H1 (cell line): ENCODE measurements at regions not wholly inside any gene's neighbourhood (a gene's known extent, or its start where the extent isn't known, plus 50 kb on each side); places are given as distances from the start of the nearest gene placed in this dataset.

Experiments
- CTCF ChIA-PET: fragments of 300-600 bp; sonication (Branson Sonifier 250); formaldehyde crosslinking; loops from one replicate; lab custom pipeline; 2021; ENCODE audit not compliant: partially characterized antibody; lab: Charles Lee
- POLR2A ChIA-PET: fragments of 300-600 bp; sonication (Branson Sonifier 250); formaldehyde crosslinking; loops from one replicate; lab custom pipeline; 2021; ENCODE audit warnings: inconsistent platforms; ENCODE audit not compliant: partially characterized antibody; lab: Charles Lee
- DNase-seq, 2 experiments: peaks; one replicate each; pipeline versions ENCODE4 v3.0.0 to v3.0.0-alpha.2; 2010 to 2022; ENCODE audit warnings: low spot score in 2 of 2, low read depth in 1 of 2, mixed read lengths in 1 of 2
- FAIRE-seq: peaks from 2 replicates; lab custom pipeline; 2011; peaks lifted over from hg19 to GRCh38; lab: Jason Lieb, UNC
- H2AFZ ChIP-seq: 2 replicates; pipeline ENCODE4 v1.8.1; 2012; ENCODE audit warnings: low read length, inconsistent platforms
- H2AK5ac ChIP-seq: 2 replicates; pipeline ENCODE4 v1.6.1; 2013; ENCODE audit warnings: low read depth, low read length
- H2BK120ac ChIP-seq: replicated peaks from 2 replicates; pipeline ENCODE3; 2013; ENCODE audit warnings: low read depth, low read length, inconsistent platforms
- H2BK12ac ChIP-seq: 2 replicates; pipeline ENCODE4 v1.6.1; 2013; ENCODE audit warnings: low read depth, low read length
- H2BK15ac ChIP-seq: 2 replicates; pipeline ENCODE4 v1.6.1; 2013; ENCODE audit warnings: low read length
- H2BK20ac ChIP-seq: 2 replicates; pipeline ENCODE4 v1.6.1; 2013; ENCODE audit warnings: low read length
- H2BK5ac ChIP-seq: 2 replicates; pipeline ENCODE4 v1.6.1; 2013; ENCODE audit warnings: low read depth, low read length
- H3K14ac ChIP-seq: 2 replicates; pipeline ENCODE4 v1.6.1; 2013; ENCODE audit warnings: inconsistent platforms; ENCODE audit not compliant: insufficient read length
- H3K18ac ChIP-seq: 2 replicates; pipeline ENCODE4 v1.6.1; 2013; ENCODE audit warnings: low read length; ENCODE audit errors: extremely low read depth
- H3K23ac ChIP-seq: 2 replicates; pipeline ENCODE4 v1.6.1; 2013; ENCODE audit warnings: inconsistent platforms; ENCODE audit not compliant: insufficient read length
- H3K23me2 ChIP-seq: 2 replicates; pipeline ENCODE4 v1.6.1; 2013; ENCODE audit warnings: low read depth, low read length
- H3K27ac ChIP-seq: 2 replicates; pipeline ENCODE4 v1.6.1; 2011; ENCODE audit warnings: low read depth, low read length, inconsistent platforms
- H3K27me3 ChIP-seq, 4 experiments: replicated peaks in 1 of 4; 1 replicate in 1 of 4; 2 replicates in 3 of 4; pipeline versions ENCODE4 v1.6.1 to v1.8.1; 2011 to 2013; ENCODE audit warnings: low read length in 3 of 4, mild to moderate bottlenecking in 3 of 4, inconsistent platforms in 2 of 4, mixed read lengths in 2 of 4, moderate library complexity in 1 of 4; ENCODE audit not compliant: control insufficient read depth in 3 of 4, insufficient read depth in 3 of 4; ENCODE audit errors: extremely low read depth in 1 of 4
- H3K36me3 ChIP-seq, 4 experiments: 2 replicates each; pipeline versions ENCODE4 v1.6.1 to v1.8.1; 2011 to 2013; ENCODE audit warnings: mild to moderate bottlenecking in 4 of 4, low read length in 3 of 4, moderate library complexity in 2 of 4, control low read depth in 1 of 4, inconsistent platforms in 1 of 4; ENCODE audit not compliant: insufficient read depth in 4 of 4, control insufficient read depth in 2 of 4
- H3K4ac ChIP-seq: replicated peaks from 2 replicates; pipeline ENCODE3; 2013; ENCODE audit warnings: low read length, low read depth, mixed read lengths, inconsistent platforms; ENCODE audit not compliant: insufficient read length
- H3K4me1 ChIP-seq, 4 experiments: replicated peaks in 1 of 4; 1 replicate in 1 of 4; 2 replicates in 3 of 4; pipeline versions ENCODE4 v1.6.1 to v1.8.1; 2011 to 2013; ENCODE audit warnings: low read length in 3 of 4, inconsistent platforms in 2 of 4, mixed read lengths in 1 of 4; ENCODE audit not compliant: insufficient read depth in 4 of 4, control insufficient read depth in 3 of 4
- H3K4me2 ChIP-seq, 2 experiments: 2 replicates each; pipeline versions ENCODE4 v1.6.1 to v1.8.1; 2011 to 2013; ENCODE audit warnings: low read depth in 2 of 2, low read length in 2 of 2, control low read depth in 1 of 2, inconsistent platforms in 1 of 2, mild to moderate bottlenecking in 1 of 2; ENCODE audit not compliant: insufficient read depth in 1 of 2
- H3K4me3 ChIP-seq, 4 experiments: fragments of 200-600, 300-600 bp in 1 of 4; sonication (generic), shearing (Covaris generic), sonication (Bioruptor Twin) in 1 of 4; 2 replicates each; pipeline versions ENCODE4 v1.5.1 to v1.8.1; 2011 to 2016; ENCODE audit warnings: low read length in 4 of 4, low read depth in 3 of 4, control low read depth in 2 of 4, inconsistent platforms in 2 of 4, mild to moderate bottlenecking in 2 of 4, mixed read lengths in 1 of 4, moderate library complexity in 1 of 4; ENCODE audit not compliant: insufficient read depth in 2 of 4; ENCODE audit errors: extremely low read depth in 1 of 4
- H3K56ac ChIP-seq: replicated peaks from 2 replicates; pipeline ENCODE3; 2013; ENCODE audit warnings: low read depth, mild to moderate bottlenecking, mixed read lengths, low read length, inconsistent platforms; ENCODE audit not compliant: insufficient read length
- H3K79me1 ChIP-seq: 2 replicates; pipeline ENCODE4 v1.6.1; 2013; ENCODE audit warnings: low read depth, low read length, control low read depth
- H3K79me2 ChIP-seq, 2 experiments: 2 replicates each; pipeline versions ENCODE4 v1.6.1 to v1.8.1; 2012 to 2013; ENCODE audit warnings: low read length in 2 of 2, mild to moderate bottlenecking in 2 of 2, inconsistent platforms in 1 of 2; ENCODE audit not compliant: insufficient read depth in 2 of 2, control insufficient read depth in 1 of 2
- H3K9ac ChIP-seq, 4 experiments: replicated peaks in 1 of 4; 1 replicate in 1 of 4; 2 replicates in 3 of 4; pipeline versions ENCODE4 v1.6.1 to v1.8.1; 2011 to 2013; ENCODE audit warnings: low read depth in 3 of 4, low read length in 3 of 4, control low read depth in 2 of 4, mild to moderate bottlenecking in 2 of 4, moderate library complexity in 2 of 4, inconsistent platforms in 1 of 4; ENCODE audit errors: extremely low read depth in 1 of 4
- H3K9me3 ChIP-seq, 2 experiments: 2 replicates each; pipeline versions ENCODE4 v1.6.1 to v1.8.1; 2012 to 2013; ENCODE audit warnings: mild to moderate bottlenecking in 2 of 2, moderate library complexity in 2 of 2, control low read depth in 1 of 2, inconsistent platforms in 1 of 2, low read depth in 1 of 2, low read length in 1 of 2, mixed read lengths in 1 of 2; ENCODE audit not compliant: insufficient read depth in 2 of 2
- H4K20me1 ChIP-seq, 2 experiments: replicated peaks in 1 of 2; 2 replicates each; pipeline versions ENCODE3 to v1.8.1; 2011 to 2013; ENCODE audit warnings: inconsistent platforms in 2 of 2, low read length in 2 of 2, mild to moderate bottlenecking in 1 of 2; ENCODE audit not compliant: insufficient read depth in 2 of 2, control insufficient read depth in 1 of 2
- H4K5ac ChIP-seq: 2 replicates; pipeline ENCODE4 v1.6.1; 2013; ENCODE audit warnings: low read length, low read depth, mixed read lengths, inconsistent platforms; ENCODE audit not compliant: insufficient read length
- H4K8ac ChIP-seq: 2 replicates; pipeline ENCODE4 v1.8.0; 2013; ENCODE audit warnings: mild to moderate bottlenecking, moderate library complexity, low read length, inconsistent platforms; ENCODE audit not compliant: insufficient read depth; ENCODE audit errors: extremely low read depth
- H4K91ac ChIP-seq: replicated peaks from 2 replicates; pipeline ENCODE3; 2013; ENCODE audit warnings: low read length, mixed read lengths, inconsistent platforms; ENCODE audit not compliant: insufficient read length
- EZH2 ChIP-seq: fragments of 200-600 bp; sonication (generic); IDR thresholded peaks from 2 replicates; pipeline ENCODE4 v1.7.1; 2012; ENCODE audit warnings: low read depth, mild to moderate bottlenecking, moderate library complexity, low read length, inconsistent platforms; ENCODE audit not compliant: severe bottlenecking
- HDAC2 ChIP-seq, 2 experiments: fragments of 300-600 bp in 1 of 2; sonication (generic) in 1 of 2; IDR thresholded peaks; 2 replicates each; pipeline ENCODE4 v1.6.1; 2011 to 2012; ENCODE audit warnings: low read depth in 2 of 2, low read length in 2 of 2, mild to moderate bottlenecking in 2 of 2, moderate library complexity in 2 of 2, borderline replicate concordance in 1 of 2, inconsistent platforms in 1 of 2
- SIX5 ChIP-seq: IDR thresholded peaks from 2 replicates; pipeline ENCODE4 v1.6.1; 2011; ENCODE audit warnings: mild to moderate bottlenecking, low read depth, low read length
- WGBS, 2 experiments: shearing (Covaris generic) in 1 of 2; methylation state at CpG; one replicate each; pipeline versions ENCODE4 v1.1.6 to v1.1.7; 2013 to 2015; ENCODE audit warnings: low lambda C conversion rate in 2 of 2, mixed read lengths in 2 of 2, inconsistent platforms in 1 of 2, low coverage in 1 of 2, missing lambda C conversion rate in 1 of 2; ENCODE audit not compliant: insufficient replicate concordance in 2 of 2, insufficient coverage in 1 of 2, insufficient read length in 1 of 2; ENCODE audit errors: extremely low coverage in 1 of 2, missing lambda C conversion rate in 1 of 2; 5-methylcytosine and 5-hydroxymethylcytosine counted together
- TF ChIP-seq, protein P1 (sequence below): IDR thresholded peaks from 2 replicates; pipeline ENCODE4 v1.6.1; 2012; ENCODE audit warnings: inconsistent platforms
- TF ChIP-seq, protein P2 (sequence below): IDR thresholded peaks from 2 replicates; pipeline ENCODE4 v1.6.1; 2012; ENCODE audit warnings: low read length, inconsistent platforms

DNA sequence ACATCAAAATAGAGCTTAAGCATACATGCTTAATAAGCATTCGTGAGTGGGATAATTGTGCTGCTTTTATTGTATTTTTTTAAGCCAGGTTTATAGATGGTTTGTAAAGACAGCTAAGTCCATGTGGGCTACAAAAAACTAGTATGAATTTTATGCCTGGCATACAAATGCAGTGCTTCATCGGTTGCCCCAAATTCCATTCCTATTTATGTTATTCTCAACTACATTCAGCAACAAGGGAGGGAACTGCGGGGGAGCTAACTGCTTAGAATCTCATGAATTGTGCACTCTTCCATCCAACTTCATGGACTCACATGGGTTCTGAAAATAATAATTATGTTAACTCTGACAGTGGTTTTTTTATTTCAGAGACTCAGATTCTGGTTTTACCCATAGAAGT is 199.2 kb downstream of the FAM170A start:
- H2BK5ac ChIP-seq, result no peak overlapping the region
- no peak overlapping the region for H2BK20ac ChIP-seq
- no peak overlapping the region for H4K91ac ChIP-seq
- H3K4me3 ChIP-seq, result no peak overlapping the region
- CTCF ChIA-PET, result no interaction called here
- no peaks in the 10 kb centered on the region for H3K79me2 ChIP-seq
- H3K79me1 ChIP-seq, result no peaks in the 10 kb centered on the region
- FAIRE-seq, result no peak
- H3K36me3 ChIP-seq, result no peaks in the 10 kb centered on the region
- H2BK15ac ChIP-seq, result no peak overlapping the region
- no peak overlapping the region for H3K23ac ChIP-seq
- H3K23me2 ChIP-seq, result no peaks in the 10 kb centered on the region
- TF ChIP-seq, protein P1, sequence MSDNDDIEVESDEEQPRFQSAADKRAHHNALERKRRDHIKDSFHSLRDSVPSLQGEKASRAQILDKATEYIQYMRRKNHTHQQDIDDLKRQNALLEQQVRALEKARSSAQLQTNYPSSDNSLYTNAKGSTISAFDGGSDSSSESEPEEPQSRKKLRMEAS, result no peak
- TF ChIP-seq SIX5, result no peak
- no peak for TF ChIP-seq EZH2
- TF ChIP-seq HDAC2 (IDR thresholded peaks at IDR 0.05; ENCODE audit: borderline replicate concordance in 1 of 2, low read depth in 2 of 2, low read length in 2 of 2), result no peak
- TF ChIP-seq, protein P2, sequence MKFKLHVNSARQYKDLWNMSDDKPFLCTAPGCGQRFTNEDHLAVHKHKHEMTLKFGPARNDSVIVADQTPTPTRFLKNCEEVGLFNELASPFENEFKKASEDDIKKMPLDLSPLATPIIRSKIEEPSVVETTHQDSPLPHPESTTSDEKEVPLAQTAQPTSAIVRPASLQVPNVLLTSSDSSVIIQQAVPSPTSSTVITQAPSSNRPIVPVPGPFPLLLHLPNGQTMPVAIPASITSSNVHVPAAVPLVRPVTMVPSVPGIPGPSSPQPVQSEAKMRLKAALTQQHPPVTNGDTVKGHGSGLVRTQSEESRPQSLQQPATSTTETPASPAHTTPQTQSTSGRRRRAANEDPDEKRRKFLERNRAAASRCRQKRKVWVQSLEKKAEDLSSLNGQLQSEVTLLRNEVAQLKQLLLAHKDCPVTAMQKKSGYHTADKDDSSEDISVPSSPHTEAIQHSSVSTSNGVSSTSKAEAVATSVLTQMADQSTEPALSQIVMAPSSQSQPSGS, result no peak
- H3K27me3 ChIP-seq, result no peaks in the 10 kb centered on the region
- H2BK12ac ChIP-seq, result no peak overlapping the region
- no peak overlapping the region for H4K5ac ChIP-seq
- H3K4ac ChIP-seq, result no peak overlapping the region
- no peak for DNase-seq
- H3K4me1 ChIP-seq, result peaks cover 0 to 2% (median 0%) of the 10 kb centered on the region in 4 experiments; a peak in 1 of 7 replicates
- H3K4me2 ChIP-seq, result no peak overlapping the region
- WGBS, 2 experiments, result 80% methylated on average over 3 of the region's 3 CpGs; no CpG with 5 or more reads in 1 of the 2 experiments
- H3K9me3 ChIP-seq, result no peaks in the 10 kb centered on the region
- H3K14ac ChIP-seq, result no peak overlapping the region
- no peak overlapping the region for H2BK120ac ChIP-seq
- H3K56ac ChIP-seq, result no peak overlapping the region
- no peak overlapping the region for H3K27ac ChIP-seq
- H3K9ac ChIP-seq, result no peak overlapping the region
- POLR2A ChIA-PET, result interaction anchor here (0.6 kb wide), 1 partner anchor 31 kb away, joined by 3 read pairs; no protein-coding TSS in a partner anchor
- H2AK5ac ChIP-seq, result no peak overlapping the region
- H4K8ac ChIP-seq, result no peak overlapping the region
- H2AFZ ChIP-seq, result no peak overlapping the region
- no peak overlapping the region for H3K18ac ChIP-seq
- H4K20me1 ChIP-seq, result no peaks in the 10 kb centered on the region
